Smooth muscle cell (in vitro differentiated cells): ENCODE measurements at regions not wholly inside any gene's neighbourhood (a gene's known extent, or its start where the extent isn't known, plus 50 kb on each side); places are given as distances from the start of the nearest gene placed in this dataset.

ENCODE experiments used
- DNase-seq: peaks from one replicate; lab custom pipeline; 2025; ENCODE audit not compliant: unreplicated experiment; lab: John Stamatoyannopoulos, UW
- H2AFZ ChIP-seq: fragments of 200-600 bp; sonication (generic); 2 replicates; pipeline ENCODE4 v1.6.0; 2016; ENCODE audit warnings: antibody characterized with exemption, low read depth, mild to moderate bottlenecking
- H3F3A ChIP-seq: fragments of 200-600 bp; sonication (generic); 2 replicates; pipeline ENCODE4 v1.6.0; 2017; ENCODE audit warnings: antibody characterized with exemption, low read depth
- H3K27ac ChIP-seq: fragments of 200-600 bp; sonication (generic); 2 replicates; pipeline ENCODE4 v1.5.1; 2016; ENCODE audit warnings: low read depth, mild to moderate bottlenecking
- H3K27me3 ChIP-seq: fragments of 200-600 bp; sonication (generic); 2 replicates; pipeline ENCODE4 v1.6.1; 2016; ENCODE audit warnings: low read depth, mild to moderate bottlenecking
- H3K36me3 ChIP-seq: fragments of 200-600 bp; sonication (generic); 2 replicates; pipeline ENCODE4 v1.5.1; 2016; ENCODE audit warnings: low read depth
- H3K4me1 ChIP-seq: fragments of 200-600 bp; sonication (generic); 2 replicates; pipeline ENCODE4 v1.5.1; 2016; ENCODE audit warnings: low read depth
- H3K4me2 ChIP-seq: fragments of 200-600 bp; sonication (generic); 2 replicates; pipeline ENCODE4 v1.6.0; 2016; ENCODE audit warnings: mild to moderate bottlenecking
- H3K4me3 ChIP-seq: fragments of 200-600 bp; sonication (generic); 2 replicates; pipeline ENCODE4 v1.5.1; 2016; ENCODE audit warnings: mild to moderate bottlenecking
- H3K79me2 ChIP-seq: fragments of 200-600 bp; sonication (generic); 2 replicates; pipeline ENCODE4 v1.6.0; 2016; ENCODE audit warnings: low read depth, mild to moderate bottlenecking
- H3K9ac ChIP-seq: fragments of 200-600 bp; sonication (generic); 2 replicates; pipeline ENCODE4 v1.6.0; 2016; ENCODE audit warnings: low read depth
- H3K9me3 ChIP-seq: fragments of 200-600 bp; sonication (generic); replicated peaks from 2 replicates; pipeline ENCODE4 v1.5.1; 2016; ENCODE audit warnings: low read depth
- H4K20me1 ChIP-seq: fragments of 200-600 bp; sonication (generic); 2 replicates; pipeline ENCODE4 v1.6.0; 2016; ENCODE audit warnings: low read depth
- WGBS: methylation state at CpG from one replicate; pipeline ENCODE4 v1.1.7; 2016; ENCODE audit warnings: low lambda C conversion rate; 5-methylcytosine and 5-hydroxymethylcytosine counted together
- TF ChIP-seq, protein P1 (sequence below): fragments of 200-600 bp; sonication (generic); IDR thresholded peaks from 2 replicates; pipeline ENCODE4 v1.5.1; 2017; ENCODE audit warnings: borderline replicate concordance, mild to moderate bottlenecking, antibody characterized with exemption; ENCODE audit not compliant: insufficient read depth, poor library complexity, severe bottlenecking

DNA sequence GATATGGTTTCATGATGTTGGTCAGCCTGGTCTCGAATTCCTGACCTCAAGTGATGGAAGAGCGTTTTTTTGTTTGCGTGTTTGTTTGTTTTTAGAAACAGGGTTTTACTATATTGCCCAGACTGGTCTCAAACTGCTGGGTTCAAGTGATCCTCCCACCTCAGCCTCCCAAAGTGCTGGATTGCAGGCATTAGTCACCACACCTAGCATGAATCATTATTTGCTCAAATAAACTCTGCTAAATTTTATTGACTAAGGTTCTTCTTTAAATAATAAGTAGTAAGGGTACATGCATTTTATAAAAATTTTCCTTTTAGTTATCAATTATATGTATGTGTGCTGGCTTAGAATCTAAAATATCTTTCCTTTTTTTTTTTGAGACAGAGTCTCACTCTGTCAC is 52.9 kb downstream of the ZBTB9 start:
- no peaks in the 10 kb centered on the region for H4K20me1 ChIP-seq
- H3K36me3 ChIP-seq: no peaks in the 10 kb centered on the region
- H3K4me2 ChIP-seq: no peak overlapping the region
- no peak overlapping the region for H3K9ac ChIP-seq
- H2AFZ ChIP-seq: no peak overlapping the region
- H3K9me3 ChIP-seq: no peaks in the 10 kb centered on the region
- no peak for DNase-seq
- H3F3A ChIP-seq: no peaks in the 10 kb centered on the region
- H3K27me3 ChIP-seq: no peaks in the 10 kb centered on the region
- no peak overlapping the region for H3K4me3 ChIP-seq
- TF ChIP-seq, protein P1, sequence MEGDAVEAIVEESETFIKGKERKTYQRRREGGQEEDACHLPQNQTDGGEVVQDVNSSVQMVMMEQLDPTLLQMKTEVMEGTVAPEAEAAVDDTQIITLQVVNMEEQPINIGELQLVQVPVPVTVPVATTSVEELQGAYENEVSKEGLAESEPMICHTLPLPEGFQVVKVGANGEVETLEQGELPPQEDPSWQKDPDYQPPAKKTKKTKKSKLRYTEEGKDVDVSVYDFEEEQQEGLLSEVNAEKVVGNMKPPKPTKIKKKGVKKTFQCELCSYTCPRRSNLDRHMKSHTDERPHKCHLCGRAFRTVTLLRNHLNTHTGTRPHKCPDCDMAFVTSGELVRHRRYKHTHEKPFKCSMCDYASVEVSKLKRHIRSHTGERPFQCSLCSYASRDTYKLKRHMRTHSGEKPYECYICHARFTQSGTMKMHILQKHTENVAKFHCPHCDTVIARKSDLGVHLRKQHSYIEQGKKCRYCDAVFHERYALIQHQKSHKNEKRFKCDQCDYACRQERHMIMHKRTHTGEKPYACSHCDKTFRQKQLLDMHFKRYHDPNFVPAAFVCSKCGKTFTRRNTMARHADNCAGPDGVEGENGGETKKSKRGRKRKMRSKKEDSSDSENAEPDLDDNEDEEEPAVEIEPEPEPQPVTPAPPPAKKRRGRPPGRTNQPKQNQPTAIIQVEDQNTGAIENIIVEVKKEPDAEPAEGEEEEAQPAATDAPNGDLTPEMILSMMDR: no peak
- no peaks in the 10 kb centered on the region for H3K79me2 ChIP-seq
- H3K27ac ChIP-seq: no peak overlapping the region
- no peaks in the 10 kb centered on the region for H3K4me1 ChIP-seq
- 94% methylated on average over 3 of the region's 3 CpGs for WGBS

DNA sequence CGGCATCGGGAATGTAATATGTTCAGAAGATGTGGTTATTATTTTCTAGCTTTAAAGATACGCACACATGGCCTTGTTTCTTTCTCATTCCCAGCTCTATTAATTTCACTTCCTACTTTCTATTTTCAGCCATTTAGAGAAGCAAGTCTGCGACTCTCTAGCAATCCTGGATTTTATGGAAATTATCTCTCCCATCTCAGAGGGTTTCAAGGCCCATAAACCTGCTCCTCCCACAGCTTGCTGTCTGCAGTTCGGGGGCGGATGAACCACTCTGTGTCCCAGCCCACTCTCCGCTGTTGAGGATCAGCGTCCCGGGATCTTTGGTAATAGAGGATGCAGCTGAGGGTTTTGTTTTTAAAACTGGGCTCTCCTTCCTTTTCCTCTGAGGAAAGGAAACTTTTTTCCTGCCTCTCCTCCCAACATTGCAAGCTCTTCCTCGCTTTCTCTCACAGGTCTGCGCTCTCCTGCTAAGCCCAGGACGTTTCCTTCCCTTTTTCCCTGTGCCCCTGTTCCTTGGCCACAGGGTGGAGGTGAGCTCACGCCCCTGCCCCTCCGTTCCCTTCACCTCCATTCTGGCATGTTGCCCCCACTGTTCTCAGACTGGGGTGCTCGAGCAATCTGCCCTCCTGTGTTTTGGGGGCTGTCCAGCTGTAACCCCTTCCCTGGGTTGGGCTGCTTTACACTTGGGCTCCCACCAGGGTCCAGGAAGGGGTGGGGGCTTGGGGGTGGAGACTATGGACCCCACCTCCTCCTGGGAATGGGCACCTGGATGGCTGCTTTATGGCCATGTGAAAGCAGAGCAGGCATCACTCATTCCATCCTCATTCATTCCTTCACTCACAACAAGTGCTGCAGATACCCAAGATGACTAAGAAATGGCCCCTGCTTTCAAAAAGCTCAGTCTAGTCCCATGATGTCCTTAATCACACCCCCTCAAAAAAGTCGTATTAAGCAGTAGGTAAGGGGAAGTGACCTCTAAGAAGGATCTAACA is 54.9 kb downstream of the ZBTB9 start:
- H3K4me3 ChIP-seq: peak overlapping the region; percentile 24
- no peaks in the 10 kb centered on the region for H3K36me3 ChIP-seq
- H2AFZ ChIP-seq: peak overlapping the region; percentile 23
- WGBS: 37% methylated on average over 16 of the region's 16 CpGs
- TF ChIP-seq, protein P1: no peak
- no peak overlapping the region for H3K27ac ChIP-seq
- H3K4me2 ChIP-seq: peak overlapping the region; percentile 72
- no peak for DNase-seq
- no peaks in the 10 kb centered on the region for H3K79me2 ChIP-seq
- H3K9me3 ChIP-seq: no peaks in the 10 kb centered on the region
- H3F3A ChIP-seq: no peaks in the 10 kb centered on the region
- no peaks in the 10 kb centered on the region for H3K4me1 ChIP-seq
- no peak overlapping the region for H3K9ac ChIP-seq
- no peaks in the 10 kb centered on the region for H4K20me1 ChIP-seq
- peaks cover 14% of the 10 kb centered on the region for H3K27me3 ChIP-seq

DNA sequence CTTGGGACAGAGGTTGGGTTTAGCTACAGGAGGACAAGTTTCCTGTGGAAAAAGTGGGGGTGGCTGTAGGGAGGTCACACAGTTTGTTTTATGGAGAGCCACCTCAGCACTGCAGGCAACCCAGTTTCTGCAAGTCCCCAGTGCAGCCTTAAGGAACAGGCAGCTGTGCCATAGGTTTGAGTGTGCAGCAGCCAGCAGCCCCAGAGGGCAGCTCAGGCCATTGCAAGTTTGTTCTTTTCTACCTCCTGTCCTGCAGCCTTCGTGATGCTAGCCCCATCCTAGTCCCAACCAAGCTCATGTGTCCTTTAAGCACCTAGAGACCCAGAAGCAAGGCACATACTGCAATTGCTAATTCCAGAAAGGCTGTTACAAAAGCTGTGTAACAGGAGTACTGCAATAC is 58.8 kb downstream of the ZBTB9 start:
- H2AFZ ChIP-seq: no peak overlapping the region
- no peaks in the 10 kb centered on the region for H4K20me1 ChIP-seq
- no peaks in the 10 kb centered on the region for H3K9me3 ChIP-seq
- H3K4me3 ChIP-seq: no peak overlapping the region
- H3K4me2 ChIP-seq: no peak overlapping the region
- no peak overlapping the region for H3K27ac ChIP-seq
- no peaks in the 10 kb centered on the region for H3K79me2 ChIP-seq
- no peak for DNase-seq
- H3F3A ChIP-seq: no peaks in the 10 kb centered on the region
- WGBS: 92% methylated on average over 1 of the region's 1 CpG
- H3K4me1 ChIP-seq: no peaks in the 10 kb centered on the region
- H3K9ac ChIP-seq: no peak overlapping the region
- peaks cover 20% of the 10 kb centered on the region for H3K27me3 ChIP-seq
- no peaks in the 10 kb centered on the region for H3K36me3 ChIP-seq
- TF ChIP-seq, protein P1: no peak
